Adrenal gland (tissue), 5 donors: ENCODE measurements at regions not wholly inside any gene's neighbourhood (a gene's known extent, or its start where the extent isn't known, plus 50 kb on each side); places are given as distances from the start of the nearest gene placed in this dataset.

ENCODE experiments used
- POLR2A ChIP-seq, 2 donors: fragments of 450-650 bp; IDR thresholded peaks; one replicate each; pipeline ENCODE4 v1.6.1; 2017; ENCODE audit warnings: antibody characterized with exemption in 2 of 2, mild to moderate bottlenecking in 2 of 2, moderate library complexity in 1 of 2
- TF ChIP-seq, protein P1 (sequence below), 6 experiments: fragments of 450-650 bp in 4 of 6; fragments of 200-600 bp in 2 of 6; sonication (generic) in 1 of 6; IDR thresholded peaks; 1 replicate in 5 of 6; 2 replicates in 1 of 6; pipeline versions ENCODE4 v1.5.1 to v1.8.0; 2016 to 2021; ENCODE audit warnings: antibody characterized with exemption in 6 of 6, mild to moderate bottlenecking in 2 of 6, moderate library complexity in 1 of 6
- donor health status: DM: no; HTN: no; CAD: no.

GRCh38 chr13:74367193-74367592 is 233.0 kb upstream of the KLF12 start:
- no peak for TF ChIP-seq POLR2A (IDR thresholded peaks at IDR 0.05)
- TF ChIP-seq, protein P1, sequence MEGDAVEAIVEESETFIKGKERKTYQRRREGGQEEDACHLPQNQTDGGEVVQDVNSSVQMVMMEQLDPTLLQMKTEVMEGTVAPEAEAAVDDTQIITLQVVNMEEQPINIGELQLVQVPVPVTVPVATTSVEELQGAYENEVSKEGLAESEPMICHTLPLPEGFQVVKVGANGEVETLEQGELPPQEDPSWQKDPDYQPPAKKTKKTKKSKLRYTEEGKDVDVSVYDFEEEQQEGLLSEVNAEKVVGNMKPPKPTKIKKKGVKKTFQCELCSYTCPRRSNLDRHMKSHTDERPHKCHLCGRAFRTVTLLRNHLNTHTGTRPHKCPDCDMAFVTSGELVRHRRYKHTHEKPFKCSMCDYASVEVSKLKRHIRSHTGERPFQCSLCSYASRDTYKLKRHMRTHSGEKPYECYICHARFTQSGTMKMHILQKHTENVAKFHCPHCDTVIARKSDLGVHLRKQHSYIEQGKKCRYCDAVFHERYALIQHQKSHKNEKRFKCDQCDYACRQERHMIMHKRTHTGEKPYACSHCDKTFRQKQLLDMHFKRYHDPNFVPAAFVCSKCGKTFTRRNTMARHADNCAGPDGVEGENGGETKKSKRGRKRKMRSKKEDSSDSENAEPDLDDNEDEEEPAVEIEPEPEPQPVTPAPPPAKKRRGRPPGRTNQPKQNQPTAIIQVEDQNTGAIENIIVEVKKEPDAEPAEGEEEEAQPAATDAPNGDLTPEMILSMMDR (IDR thresholded peaks at IDR 0.05) = no peak
